LNCaP clone FGC (cell line): ENCODE measurements at regions not wholly inside any gene's neighbourhood (a gene's known extent, or its start where the extent isn't known, plus 50 kb on each side); places are given as distances from the start of the nearest gene placed in this dataset.

ENCODE experiments used
- DNase-seq: peaks from one replicate; pipeline ENCODE4 v3.0.0-alpha.2; 2011; ENCODE audit warnings: low read depth
- H3K4me3 ChIP-seq: 2 replicates; pipeline ENCODE4 v1.5.1; 2011; ENCODE audit warnings: mild to moderate bottlenecking, low read depth, low read length, control low read depth
- TF ChIP-seq, protein P1 (sequence below): IDR thresholded peaks from 2 replicates; pipeline ENCODE4 v1.5.1; 2012; ENCODE audit warnings: mild to moderate bottlenecking; ENCODE audit not compliant: control insufficient read depth, insufficient read depth; ENCODE audit errors: extremely low read depth

GRCh38 chr9:78123808-78124207, 92.2 kb upstream of the GNAQ start:
- DNase-seq = no peak

DNA sequence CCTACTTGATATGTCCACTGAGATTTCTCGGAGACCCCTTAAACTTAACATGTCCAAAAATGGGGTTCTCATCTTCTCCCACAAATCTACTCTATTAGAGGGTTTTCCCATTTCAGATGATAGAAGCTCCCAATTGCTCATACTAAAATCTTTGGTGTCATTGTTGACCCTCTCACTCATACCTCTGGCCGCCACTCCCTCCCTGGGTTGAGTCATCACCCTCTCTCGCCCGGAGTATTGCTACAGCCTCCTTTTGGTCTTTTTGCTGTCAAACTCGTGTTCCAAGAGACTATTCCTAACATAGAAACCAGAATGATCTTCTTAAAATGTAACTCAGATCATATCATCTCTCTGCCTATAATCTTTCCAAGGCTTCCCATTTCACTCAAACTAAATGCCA, 91.0 kb upstream of the GNAQ start:
- DNase-seq = no peak
- H3K4me3 ChIP-seq = no peak overlapping the region
- TF ChIP-seq, protein P1, sequence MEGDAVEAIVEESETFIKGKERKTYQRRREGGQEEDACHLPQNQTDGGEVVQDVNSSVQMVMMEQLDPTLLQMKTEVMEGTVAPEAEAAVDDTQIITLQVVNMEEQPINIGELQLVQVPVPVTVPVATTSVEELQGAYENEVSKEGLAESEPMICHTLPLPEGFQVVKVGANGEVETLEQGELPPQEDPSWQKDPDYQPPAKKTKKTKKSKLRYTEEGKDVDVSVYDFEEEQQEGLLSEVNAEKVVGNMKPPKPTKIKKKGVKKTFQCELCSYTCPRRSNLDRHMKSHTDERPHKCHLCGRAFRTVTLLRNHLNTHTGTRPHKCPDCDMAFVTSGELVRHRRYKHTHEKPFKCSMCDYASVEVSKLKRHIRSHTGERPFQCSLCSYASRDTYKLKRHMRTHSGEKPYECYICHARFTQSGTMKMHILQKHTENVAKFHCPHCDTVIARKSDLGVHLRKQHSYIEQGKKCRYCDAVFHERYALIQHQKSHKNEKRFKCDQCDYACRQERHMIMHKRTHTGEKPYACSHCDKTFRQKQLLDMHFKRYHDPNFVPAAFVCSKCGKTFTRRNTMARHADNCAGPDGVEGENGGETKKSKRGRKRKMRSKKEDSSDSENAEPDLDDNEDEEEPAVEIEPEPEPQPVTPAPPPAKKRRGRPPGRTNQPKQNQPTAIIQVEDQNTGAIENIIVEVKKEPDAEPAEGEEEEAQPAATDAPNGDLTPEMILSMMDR = no peak

More at GRCh38 chr9:78123808-78124207, 92.2 kb upstream of the GNAQ start:
- H3K4me3 ChIP-seq = no peak overlapping the region
- TF ChIP-seq, protein P1 = no peak

GRCh38 chr9:78121488-78121887, 89.9 kb upstream of the GNAQ start:
- H3K4me3 ChIP-seq = no peak overlapping the region
- peak; percentile 28 for DNase-seq
- TF ChIP-seq, protein P1 = peak; percentile 69

- H3K4me3 ChIP-seq = no peak overlapping the region
- DNase-seq = no peak
- TF ChIP-seq, protein P1 = no peak
These were observed 87.3 kb upstream of the GNAQ start for GRCh38 chr9:78118742-78119473.

DNA sequence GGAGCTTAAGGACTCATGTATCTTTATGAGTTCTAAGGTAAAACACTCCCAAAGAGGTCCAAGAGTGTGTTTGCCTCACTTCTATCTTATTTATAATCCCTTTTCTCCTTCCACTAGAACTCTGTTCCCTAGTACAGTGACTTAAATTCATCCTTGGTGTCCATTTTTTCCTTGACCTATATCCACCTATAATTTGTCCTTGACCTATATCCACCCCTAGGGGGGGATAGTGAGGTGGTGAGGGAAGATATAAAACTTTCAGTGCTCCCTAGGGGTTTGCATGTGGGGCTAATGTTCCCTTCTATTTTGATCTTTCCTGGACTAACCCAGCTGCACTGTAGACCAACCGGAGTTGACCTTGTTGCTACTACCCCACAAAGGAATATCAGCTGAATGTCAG, 83.5 kb upstream of the GNAQ start:
- TF ChIP-seq, protein P1 = peak; percentile 22; the same call in 1 of the 2 replicates
- DNase-seq = no peak
- H3K4me3 ChIP-seq = no peak overlapping the region

GRCh38 chr9:78114581-78114980, 83.0 kb upstream of the GNAQ start:
- DNase-seq = no peak
- TF ChIP-seq, protein P1 = no peak
- no peak overlapping the region for H3K4me3 ChIP-seq

DNA sequence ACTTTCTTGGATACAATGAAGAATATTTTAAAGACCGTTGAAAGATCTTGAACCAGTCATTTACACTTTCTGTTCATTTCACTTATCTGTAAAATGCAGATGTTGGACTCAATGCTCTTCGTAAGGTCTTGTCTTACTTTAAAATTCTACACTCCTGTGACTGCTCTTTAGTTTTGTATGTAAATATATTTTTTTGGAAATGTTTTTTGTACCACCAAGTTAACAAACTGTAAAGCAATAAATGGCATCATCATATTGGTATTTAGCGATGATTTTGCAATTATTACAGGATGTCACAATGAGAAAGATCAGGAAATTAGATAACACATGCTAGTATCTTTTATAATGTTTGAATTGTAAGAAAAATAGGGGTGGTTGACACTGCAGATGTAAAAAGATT, 80.8 kb upstream of the GNAQ start:
- no peak for DNase-seq
- H3K4me3 ChIP-seq = no peak overlapping the region
- TF ChIP-seq, protein P1 = no peak
